ENCODE measurements at regions not wholly inside any gene's neighbourhood (a gene's known extent, or its start where the extent isn't known, plus 50 kb on each side); places are given as distances from the start of the nearest gene placed in this dataset.
"Not testable (repeated sequence)": the region's sequence is repeated elsewhere in the genome, so short reads cannot be mapped to it uniquely, and the experiment has no call there.

- TF ChIP-seq PPARA (CRISPR knock-in tag; IDR thresholded peaks at IDR 0.05; ENCODE audit: borderline replicate concordance); CREB5 (CRISPR knock-in tag; IDR thresholded peaks at IDR 0.05; ENCODE audit: low read depth); TCF4 (CRISPR knock-in tag; IDR thresholded peaks at IDR 0.05; ENCODE audit: borderline replicate concordance); ZC3H10 (CRISPR knock-in tag; IDR thresholded peaks at IDR 0.05); RARB (CRISPR knock-in tag; IDR thresholded peaks at IDR 0.05); GLIS3 (CRISPR knock-in tag; IDR thresholded peaks at IDR 0.05); ARNTL (CRISPR knock-in tag; IDR thresholded peaks at IDR 0.05; ENCODE audit: borderline replicate concordance, low read depth); BACH2 (CRISPR knock-in tag; IDR thresholded peaks at IDR 0.05; ENCODE audit: borderline replicate concordance): not testable (repeated sequence)
Observed at GRCh38 chr14:105721996-105722709, 195.8 kb downstream of the TMEM121 start.
